ENCODE measurements at regions not wholly inside any gene's neighbourhood (a gene's known extent, or its start where the extent isn't known, plus 50 kb on each side); places are given as distances from the start of the nearest gene placed in this dataset.

DNA sequence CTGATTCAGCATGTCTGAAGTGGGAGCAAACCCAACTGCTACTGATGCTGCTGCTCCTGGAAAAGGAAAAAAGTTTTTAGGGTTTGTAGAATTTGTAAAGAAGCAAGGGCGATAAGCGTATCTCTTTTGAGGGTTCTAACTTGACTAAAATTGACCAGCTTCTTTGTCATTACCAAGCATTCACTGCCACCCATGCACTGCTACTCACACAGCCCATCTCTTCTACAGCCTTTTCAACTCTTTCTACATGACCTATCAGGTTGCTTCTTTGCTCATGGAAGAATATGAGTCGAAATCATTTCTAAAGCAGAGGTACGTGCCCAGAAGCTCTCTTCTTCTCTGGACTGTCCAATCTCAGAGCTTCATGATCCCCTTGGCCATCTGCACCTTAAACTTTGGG is 570.9 kb downstream of the EPHA7 start:
- TF ChIP-seq, protein P1, sequence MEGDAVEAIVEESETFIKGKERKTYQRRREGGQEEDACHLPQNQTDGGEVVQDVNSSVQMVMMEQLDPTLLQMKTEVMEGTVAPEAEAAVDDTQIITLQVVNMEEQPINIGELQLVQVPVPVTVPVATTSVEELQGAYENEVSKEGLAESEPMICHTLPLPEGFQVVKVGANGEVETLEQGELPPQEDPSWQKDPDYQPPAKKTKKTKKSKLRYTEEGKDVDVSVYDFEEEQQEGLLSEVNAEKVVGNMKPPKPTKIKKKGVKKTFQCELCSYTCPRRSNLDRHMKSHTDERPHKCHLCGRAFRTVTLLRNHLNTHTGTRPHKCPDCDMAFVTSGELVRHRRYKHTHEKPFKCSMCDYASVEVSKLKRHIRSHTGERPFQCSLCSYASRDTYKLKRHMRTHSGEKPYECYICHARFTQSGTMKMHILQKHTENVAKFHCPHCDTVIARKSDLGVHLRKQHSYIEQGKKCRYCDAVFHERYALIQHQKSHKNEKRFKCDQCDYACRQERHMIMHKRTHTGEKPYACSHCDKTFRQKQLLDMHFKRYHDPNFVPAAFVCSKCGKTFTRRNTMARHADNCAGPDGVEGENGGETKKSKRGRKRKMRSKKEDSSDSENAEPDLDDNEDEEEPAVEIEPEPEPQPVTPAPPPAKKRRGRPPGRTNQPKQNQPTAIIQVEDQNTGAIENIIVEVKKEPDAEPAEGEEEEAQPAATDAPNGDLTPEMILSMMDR (IDR thresholded peaks at IDR 0.05; ENCODE audit: borderline replicate concordance, insufficient read depth, low read depth, low read length) = no peak
- H3K4me3 ChIP-seq (ENCODE audit: low read depth, low read length) = no peak overlapping the region

DNA sequence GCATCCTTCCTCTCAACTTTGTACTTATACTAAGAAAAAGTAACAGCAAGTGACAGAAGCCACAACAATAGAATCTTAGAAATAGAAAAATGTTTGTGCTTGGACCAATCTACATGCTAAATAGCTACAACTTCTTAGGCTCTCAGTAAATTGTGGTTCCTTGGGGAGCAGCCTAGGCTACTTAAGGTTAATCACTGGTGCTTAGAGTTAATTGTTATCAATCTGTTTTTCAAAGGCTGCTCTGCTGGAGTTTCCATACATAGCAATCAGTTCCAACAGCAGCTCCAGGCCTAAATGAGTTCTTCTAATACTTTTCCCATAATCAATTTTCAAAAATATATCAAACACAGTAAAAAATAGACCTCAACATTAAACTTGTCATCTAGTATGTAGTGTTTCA is 571.4 kb downstream of the EPHA7 start:
- no peak overlapping the region for H3K4me3 ChIP-seq (ENCODE audit: low read depth, low read length)
- TF ChIP-seq, protein P1 (IDR thresholded peaks at IDR 0.05; ENCODE audit: borderline replicate concordance, insufficient read depth, low read depth, low read length) = no peak

DNA sequence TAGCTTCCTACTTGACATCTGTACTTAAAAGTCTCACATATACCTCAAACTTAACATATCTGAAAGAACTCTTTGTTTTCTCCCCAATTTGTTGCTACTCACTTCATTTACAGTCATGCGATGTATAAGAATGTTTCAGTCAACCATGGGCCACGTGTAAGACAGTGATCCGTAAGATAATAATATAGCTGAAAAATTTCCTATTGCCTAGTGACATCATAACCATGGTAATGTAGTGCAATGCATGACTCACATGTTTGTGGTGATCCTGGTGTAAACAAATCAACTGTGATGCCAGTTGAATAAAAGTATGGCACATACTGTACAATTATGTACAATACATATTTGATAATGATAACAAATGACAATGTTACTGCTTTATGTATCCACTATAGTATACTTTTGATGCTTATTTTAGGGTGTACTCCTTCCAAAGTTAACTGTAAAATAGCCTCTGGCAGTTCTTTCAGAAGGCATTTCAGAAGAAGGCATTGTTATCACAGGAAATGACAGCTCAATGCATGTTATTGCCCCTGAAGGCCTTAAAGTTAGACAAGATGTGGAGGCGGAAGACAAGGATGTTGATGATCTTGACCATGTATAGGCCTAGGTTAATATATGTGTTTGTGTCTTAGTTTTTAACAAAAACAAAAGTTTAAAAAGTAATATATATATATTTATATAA is 579.0 kb downstream of the EPHA7 start:
- TF ChIP-seq, protein P1 (IDR thresholded peaks at IDR 0.05; ENCODE audit: borderline replicate concordance, insufficient read depth, low read depth, low read length) = no peak
- no peak overlapping the region for H3K4me3 ChIP-seq (ENCODE audit: low read depth, low read length)

DNA sequence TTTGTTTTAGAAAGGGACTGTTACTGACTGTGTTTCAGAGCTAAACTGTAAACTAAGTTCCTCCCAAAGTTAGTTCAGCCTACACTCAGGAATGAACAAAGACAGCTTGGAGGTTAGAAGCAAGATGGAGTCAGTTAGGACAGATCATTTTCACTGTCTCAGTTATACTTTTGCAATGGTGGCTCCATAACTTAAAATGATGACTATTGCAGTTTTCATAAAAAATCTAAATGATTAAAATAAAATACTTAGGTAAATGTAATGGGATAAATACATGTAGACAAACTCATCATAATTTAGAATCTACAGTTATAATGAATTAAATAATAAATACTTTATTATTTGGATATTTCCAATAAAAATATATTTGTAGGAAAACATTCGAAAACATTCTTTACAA is 590.6 kb downstream of the EPHA7 start:
- TF ChIP-seq, protein P1 (IDR thresholded peaks at IDR 0.05; ENCODE audit: borderline replicate concordance, insufficient read depth, low read depth, low read length) = no peak
- no peak overlapping the region for H3K4me3 ChIP-seq (ENCODE audit: low read depth, low read length)

DNA sequence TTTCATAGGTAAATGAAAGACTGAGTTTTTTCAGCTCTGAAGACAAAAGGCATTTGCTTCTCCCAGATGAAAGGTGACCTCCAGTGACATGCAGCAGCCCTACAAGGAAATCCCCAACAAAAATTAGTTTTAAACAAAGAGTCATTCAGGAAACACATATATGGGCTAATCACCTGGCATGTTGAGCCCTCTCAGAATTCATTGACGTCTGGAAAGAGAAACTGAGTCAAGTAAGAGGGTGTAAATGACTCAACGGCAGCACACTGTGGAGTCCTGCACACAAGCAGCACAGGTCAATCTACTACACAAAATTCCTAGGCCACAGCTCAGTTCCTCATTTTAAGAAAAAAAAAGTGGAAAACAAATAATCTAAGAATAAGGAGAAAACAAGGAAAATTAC is 592.3 kb downstream of the EPHA7 start:
- H3K4me3 ChIP-seq (ENCODE audit: low read depth, low read length) = no peak overlapping the region
- TF ChIP-seq, protein P1 (IDR thresholded peaks at IDR 0.05; ENCODE audit: borderline replicate concordance, insufficient read depth, low read depth, low read length) = no peak

DNA sequence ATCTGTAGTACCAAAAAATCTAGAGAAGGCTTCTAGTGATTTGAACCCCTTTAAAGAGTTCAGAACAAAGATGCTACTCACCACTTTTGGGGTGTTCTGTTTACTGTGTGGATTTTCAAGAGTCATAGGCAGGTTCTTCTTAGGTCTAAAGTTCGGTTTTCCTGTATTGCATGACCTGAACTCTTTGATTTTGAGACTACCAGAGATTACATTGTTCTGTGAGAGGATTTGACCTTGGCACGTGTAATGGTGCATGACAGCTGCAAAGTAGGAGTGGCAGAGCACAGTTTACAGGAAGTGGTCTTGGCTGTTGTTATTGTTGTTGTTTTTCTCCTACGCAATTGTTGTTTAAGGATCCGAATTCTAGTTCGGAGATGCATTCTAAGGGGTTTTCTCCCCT is 592.7 kb downstream of the EPHA7 start:
- H3K4me3 ChIP-seq (ENCODE audit: low read depth, low read length) = no peak overlapping the region
- TF ChIP-seq, protein P1 (IDR thresholded peaks at IDR 0.05; ENCODE audit: borderline replicate concordance, insufficient read depth, low read depth, low read length) = no peak

DNA sequence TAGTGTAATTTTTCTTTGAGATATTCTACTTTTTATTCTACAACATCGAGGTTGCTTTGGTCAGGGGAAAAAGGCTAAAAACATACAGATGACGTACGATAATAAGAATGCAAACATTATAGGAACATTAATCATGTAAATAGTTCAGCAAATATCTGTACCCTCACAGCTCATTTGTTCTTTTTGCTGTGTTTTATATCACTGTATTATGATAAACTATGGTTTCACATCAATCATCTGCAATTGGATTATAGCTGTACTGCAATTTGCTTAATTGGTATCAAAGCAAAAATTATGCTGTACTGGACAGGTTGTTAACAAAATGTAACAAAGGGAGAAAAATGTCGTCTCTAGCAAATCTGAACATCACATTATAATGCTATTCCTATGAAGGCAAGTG is 597.1 kb downstream of the EPHA7 start:
- TF ChIP-seq, protein P1 (IDR thresholded peaks at IDR 0.05; ENCODE audit: borderline replicate concordance, insufficient read depth, low read depth, low read length) = no peak
- H3K4me3 ChIP-seq (ENCODE audit: low read depth, low read length) = no peak overlapping the region

Data from GM12875 (cell line).